ENCODE measurements at regions not wholly inside any gene's neighbourhood (a gene's known extent, or its start where the extent isn't known, plus 50 kb on each side); places are given as distances from the start of the nearest gene placed in this dataset.

DNA sequence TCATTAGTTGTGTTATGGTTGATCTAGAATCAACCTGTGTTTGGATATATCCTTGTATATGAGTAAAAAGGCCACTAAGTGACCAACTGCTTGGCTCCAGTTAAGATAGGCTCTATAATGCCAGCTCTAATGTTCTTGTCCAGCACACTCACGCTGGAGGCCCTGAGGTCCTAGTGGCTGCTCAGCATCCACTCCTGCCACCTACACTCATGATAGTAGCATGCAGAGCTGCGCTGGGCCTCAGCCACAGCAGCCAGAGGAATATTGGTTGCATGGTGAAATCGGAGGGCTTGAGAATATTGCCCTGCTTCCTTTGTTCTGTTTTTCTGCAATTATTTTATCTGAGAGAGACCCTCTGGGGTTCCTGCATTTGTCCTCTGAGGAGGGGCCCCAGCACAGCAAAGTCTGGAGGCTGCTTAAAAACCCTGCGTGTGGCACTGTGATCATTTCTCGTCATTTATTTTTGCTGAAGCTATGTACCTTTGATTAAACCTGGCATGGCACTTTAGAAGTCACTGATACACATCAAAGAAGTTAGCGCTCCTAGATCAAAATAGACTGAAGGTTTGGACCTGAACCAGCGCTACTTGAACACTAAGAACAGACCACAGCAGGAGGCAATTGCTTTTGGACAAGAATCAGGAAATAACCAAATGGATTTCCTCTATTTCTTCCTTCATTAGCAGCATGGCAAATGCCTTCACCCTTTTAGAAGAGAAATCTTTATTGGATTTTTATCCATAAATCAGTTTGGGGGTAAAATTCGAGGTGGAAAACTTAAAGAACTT lies 398.4 kb upstream of the ID4 start:
- TF ChIP-seq EP300 (IDR thresholded peaks at IDR 0.05; ENCODE audit: borderline replicate concordance), result no peak
- no peak for TF ChIP-seq TEAD4 (IDR thresholded peaks at IDR 0.05)
- no peak for TF ChIP-seq TAF1 (IDR thresholded peaks at IDR 0.05; ENCODE audit: low read depth)
- TF ChIP-seq, protein P1, sequence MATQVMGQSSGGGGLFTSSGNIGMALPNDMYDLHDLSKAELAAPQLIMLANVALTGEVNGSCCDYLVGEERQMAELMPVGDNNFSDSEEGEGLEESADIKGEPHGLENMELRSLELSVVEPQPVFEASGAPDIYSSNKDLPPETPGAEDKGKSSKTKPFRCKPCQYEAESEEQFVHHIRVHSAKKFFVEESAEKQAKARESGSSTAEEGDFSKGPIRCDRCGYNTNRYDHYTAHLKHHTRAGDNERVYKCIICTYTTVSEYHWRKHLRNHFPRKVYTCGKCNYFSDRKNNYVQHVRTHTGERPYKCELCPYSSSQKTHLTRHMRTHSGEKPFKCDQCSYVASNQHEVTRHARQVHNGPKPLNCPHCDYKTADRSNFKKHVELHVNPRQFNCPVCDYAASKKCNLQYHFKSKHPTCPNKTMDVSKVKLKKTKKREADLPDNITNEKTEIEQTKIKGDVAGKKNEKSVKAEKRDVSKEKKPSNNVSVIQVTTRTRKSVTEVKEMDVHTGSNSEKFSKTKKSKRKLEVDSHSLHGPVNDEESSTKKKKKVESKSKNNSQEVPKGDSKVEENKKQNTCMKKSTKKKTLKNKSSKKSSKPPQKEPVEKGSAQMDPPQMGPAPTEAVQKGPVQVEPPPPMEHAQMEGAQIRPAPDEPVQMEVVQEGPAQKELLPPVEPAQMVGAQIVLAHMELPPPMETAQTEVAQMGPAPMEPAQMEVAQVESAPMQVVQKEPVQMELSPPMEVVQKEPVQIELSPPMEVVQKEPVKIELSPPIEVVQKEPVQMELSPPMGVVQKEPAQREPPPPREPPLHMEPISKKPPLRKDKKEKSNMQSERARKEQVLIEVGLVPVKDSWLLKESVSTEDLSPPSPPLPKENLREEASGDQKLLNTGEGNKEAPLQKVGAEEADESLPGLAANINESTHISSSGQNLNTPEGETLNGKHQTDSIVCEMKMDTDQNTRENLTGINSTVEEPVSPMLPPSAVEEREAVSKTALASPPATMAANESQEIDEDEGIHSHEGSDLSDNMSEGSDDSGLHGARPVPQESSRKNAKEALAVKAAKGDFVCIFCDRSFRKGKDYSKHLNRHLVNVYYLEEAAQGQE (IDR thresholded peaks at IDR 0.05; ENCODE audit: low read depth), result no peak
- TF ChIP-seq YY1 (IDR thresholded peaks at IDR 0.05; ENCODE audit: low read depth), result no peak
- no peak for TF ChIP-seq RAD21 (IDR thresholded peaks at IDR 0.05; ENCODE audit: low read depth)
- TF ChIP-seq NFIC (IDR thresholded peaks at IDR 0.05), result no peak
- no peak for TF ChIP-seq FOXM1 (IDR thresholded peaks at IDR 0.05; ENCODE audit: borderline replicate concordance, low read depth)
- no peak for TF ChIP-seq CEBPB (IDR thresholded peaks at IDR 0.05)
- no peak for TF ChIP-seq TCF12 (IDR thresholded peaks at IDR 0.05; ENCODE audit: low read depth)
